Activated T-cell treated with anti-CD3 and anti-CD28 coated beads for 4 hours (primary cell): ENCODE measurements at regions not wholly inside any gene's neighbourhood (a gene's known extent, or its start where the extent isn't known, plus 50 kb on each side); places are given as distances from the start of the nearest gene placed in this dataset.

ENCODE experiments used
- DNase-seq: peaks from one replicate; pipeline ENCODE4 v3.0.0-alpha.2; 2020

DNA sequence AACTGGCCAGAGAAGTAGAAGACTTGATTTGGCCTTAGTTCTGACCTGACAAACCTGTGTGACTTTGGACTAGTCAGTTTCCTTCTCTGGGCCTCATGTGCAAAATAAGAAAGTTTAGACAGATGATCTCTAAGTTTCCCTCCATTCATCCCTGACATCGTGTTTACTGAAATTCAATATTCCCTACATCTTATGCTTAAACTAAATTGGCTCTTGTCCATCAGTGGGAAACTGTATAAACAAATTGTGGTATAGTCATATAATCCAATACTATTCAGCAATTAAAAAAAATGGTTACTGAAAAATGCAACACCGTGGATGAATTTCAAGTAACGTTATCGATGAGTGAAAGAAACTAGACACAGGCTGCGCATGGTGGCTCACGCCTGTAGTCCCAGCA lies 64.4 kb upstream of the HRH1 start:
- no peak for DNase-seq

DNA sequence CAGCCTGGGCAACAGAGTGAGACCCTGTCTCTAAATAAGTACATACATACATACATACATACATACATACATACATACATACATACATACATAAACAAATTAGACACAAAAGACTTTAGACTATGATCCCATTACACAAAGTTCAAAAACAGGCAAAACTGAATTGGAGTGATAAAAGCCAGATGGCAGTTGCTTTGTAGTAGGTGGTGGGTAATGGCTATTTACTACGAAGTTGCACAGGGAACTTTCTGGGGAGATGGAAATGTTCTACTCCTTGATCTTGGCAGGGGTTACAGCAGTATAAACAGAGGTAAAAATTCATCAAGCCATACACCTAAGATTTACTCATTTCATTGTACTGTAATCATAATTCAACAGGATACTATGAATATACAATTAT lies 63.7 kb upstream of the HRH1 start:
- no peak for DNase-seq

DNA sequence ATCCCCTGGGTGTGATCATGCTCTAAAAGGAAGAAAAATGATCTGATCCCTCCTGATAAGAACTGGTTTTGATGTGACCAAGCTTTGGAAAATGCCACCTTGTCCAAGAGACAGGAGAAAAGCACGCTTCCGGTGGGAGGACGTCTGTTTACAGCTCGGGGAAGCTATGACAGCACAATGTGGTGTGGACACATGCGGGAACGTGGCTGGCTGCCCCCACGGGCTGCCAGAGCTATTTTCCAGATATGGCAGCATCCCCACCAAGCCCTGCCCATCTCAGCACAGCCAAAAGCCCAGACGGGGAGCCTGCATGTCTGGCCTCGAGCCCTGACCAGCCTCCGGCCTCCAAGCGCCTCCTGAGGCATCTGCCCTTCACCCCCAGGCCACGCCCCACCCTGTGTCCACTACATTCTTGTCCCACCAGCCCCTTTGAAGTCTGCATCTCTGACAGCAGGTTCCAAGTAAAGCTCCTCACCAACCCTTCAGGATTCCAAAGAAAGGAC lies 63.2 kb upstream of the HRH1 start:
- no peak for DNase-seq

- no peak for DNase-seq
Observed at GRCh38 chr3:11091791-11092190, 62.5 kb upstream of the HRH1 start.

DNA sequence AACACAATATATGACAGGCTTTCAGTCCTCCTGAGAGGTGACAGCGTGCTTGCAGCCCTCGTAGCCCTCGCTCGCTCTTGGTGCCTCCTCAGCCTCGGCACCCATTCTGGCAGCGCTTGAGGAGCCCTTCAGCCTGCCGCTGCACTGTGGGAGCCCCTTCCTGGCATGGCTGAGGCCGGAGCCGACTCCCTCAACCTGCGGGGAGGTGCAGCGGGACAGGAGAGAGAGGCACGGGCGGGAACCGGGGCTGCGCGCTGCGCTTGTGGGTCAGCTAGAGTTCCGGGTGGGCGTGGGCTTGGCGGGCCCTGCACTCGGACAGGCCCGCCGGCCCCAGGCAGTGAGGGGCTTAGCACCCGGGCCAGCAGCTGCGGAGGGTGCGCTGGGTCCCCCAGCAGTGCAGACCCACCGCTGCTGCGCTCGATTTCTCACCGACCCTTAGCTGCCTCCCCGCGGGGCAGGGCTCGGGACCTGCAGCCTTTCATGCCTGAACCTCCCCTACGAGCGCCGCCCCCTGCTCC lies 60.4 kb upstream of the HRH1 start:
- no peak for DNase-seq

DNA sequence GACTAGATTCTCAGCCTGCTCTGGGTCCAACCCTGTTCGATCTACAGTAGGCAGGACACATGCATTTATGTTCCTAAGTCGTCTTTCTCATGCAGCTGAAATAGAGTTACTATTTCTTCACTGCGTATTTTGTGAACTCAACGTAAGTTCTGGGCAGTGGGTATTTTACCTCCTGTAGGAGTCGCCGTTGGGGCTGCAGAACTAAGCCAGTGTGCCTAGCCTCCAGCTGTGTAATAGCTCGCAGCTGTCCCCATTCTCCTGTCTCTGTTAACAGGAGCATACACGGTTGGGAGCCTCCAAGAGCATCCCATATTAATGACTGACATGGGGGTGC lies 58.4 kb upstream of the HRH1 start:
- DNase-seq = no peak

DNA sequence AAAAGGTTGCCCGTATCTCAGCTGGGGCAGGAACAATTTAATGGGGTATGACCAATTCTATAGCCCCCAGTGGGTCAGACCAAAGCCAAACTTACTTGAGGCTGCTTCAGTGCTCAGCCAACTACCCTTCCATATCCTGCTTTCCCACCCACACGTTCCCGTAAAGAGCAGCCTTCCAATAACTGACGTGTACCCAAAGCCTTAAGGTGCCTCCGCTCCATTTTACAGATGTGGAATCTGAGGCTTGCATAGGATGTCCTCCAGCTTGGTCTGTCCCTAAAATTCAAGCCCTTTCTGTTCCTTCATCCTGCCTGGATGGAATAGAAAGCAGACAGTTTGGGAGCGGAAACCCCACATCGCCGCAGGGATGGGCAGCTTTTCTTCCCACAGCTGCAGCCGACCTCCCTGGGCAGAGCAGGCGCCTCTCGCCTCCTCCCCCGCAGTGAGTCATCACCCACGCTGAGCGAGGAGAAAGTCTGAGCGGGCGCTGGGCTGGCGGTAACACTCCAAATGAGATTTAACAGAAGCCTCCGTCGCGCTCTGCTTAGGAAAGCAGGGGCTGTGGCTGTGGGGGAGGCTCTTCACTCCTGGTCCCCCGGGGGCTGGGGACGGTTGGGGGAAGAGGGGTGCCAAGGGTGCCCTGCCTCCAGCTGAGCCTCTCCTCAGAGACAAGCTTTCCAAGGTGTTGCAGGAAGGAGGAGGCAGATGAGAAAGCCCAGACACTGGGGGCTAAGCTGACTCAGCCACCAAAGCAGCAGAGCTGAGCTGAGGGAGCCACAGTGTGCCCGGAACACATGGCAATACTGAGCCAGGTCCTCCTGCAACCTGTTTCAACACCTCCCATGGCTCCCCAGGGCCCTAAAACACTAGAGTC lies 57.8 kb upstream of the HRH1 start:
- peak; percentile 64 for DNase-seq

DNA sequence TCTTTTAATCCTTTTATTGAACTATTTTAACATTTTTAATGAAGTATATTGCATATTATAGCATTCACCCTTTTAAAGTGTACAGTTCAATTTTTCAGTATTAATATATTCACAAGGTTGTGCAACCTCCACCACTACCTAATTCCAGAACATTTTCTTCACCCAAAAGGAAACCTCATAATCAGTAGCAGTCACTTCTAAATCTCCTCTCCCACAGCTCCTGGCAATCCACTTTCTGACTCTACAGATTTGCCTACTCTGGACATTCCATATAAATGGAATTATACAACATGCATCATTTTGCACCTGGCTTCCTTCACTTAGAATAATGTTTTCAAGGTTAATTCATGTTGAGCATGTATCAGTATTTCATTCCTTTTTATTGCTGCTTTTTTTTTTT lies 55.0 kb upstream of the HRH1 start:
- no peak for DNase-seq
